SK-N-MC (cell line): ENCODE measurements at regions not wholly inside any gene's neighbourhood (a gene's known extent, or its start where the extent isn't known, plus 50 kb on each side); places are given as distances from the start of the nearest gene placed in this dataset.

ENCODE experiments used
- EZH2 ChIP-seq: fragments of 200-600 bp; sonication (generic); IDR thresholded peaks from one replicate; pipeline ENCODE4 v1.6.1; 2017; ENCODE audit warnings: antibody characterized with exemption
- POLR2AphosphoS5 ChIP-seq: IDR thresholded peaks from 2 replicates; pipeline ENCODE4 v1.6.1; 2012; ENCODE audit warnings: mild to moderate bottlenecking, low read depth, low read length, borderline replicate concordance

DNA sequence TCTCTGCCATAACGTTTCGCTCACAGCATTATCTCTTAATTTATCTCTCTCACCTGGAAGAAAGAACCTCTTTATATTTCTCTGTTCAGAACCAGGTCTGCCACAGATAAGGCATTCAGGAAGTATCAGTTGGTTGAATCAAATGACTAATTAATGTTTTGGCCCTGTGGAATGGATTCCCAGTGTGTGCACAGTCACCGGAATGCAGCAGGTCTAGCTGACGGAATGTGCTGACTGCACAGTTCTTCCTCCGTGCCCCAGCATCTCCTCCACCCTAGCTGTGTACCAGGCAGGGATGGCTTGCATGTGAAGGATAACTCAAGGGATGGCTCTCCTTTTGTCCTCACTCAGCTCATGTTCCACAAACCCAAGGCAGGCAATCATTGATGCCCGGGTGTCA, 141.8 kb upstream of the MSX1 start:
- TF ChIP-seq EZH2 (no peak), POLR2AphosphoS5 (no peak)
